BLaER1 (cell line): ENCODE measurements at regions not wholly inside any gene's neighbourhood (a gene's known extent, or its start where the extent isn't known, plus 50 kb on each side); places are given as distances from the start of the nearest gene placed in this dataset.

Experiments
- H3K27ac ChIP-seq: shearing (Covaris generic); formaldehyde crosslinking; 2 replicates; pipeline ENCODE4 v1.8.1; 2022
- H3K27me3 ChIP-seq: shearing (Covaris generic); formaldehyde crosslinking; 2 replicates; pipeline ENCODE4 v1.8.1; 2022
- H3K36me3 ChIP-seq: shearing (Covaris generic); formaldehyde crosslinking; 2 replicates; pipeline ENCODE4 v1.8.1; 2022
- H3K4me1 ChIP-seq: shearing (Covaris generic); formaldehyde crosslinking; 2 replicates; pipeline ENCODE4 v1.8.1; 2022
- H3K4me2 ChIP-seq: shearing (Covaris generic); formaldehyde crosslinking; 2 replicates; pipeline ENCODE4 v1.8.1; 2022
- H3K4me3 ChIP-seq: shearing (Covaris generic); formaldehyde crosslinking; 2 replicates; pipeline ENCODE4 v1.8.1; 2022
- H3K9ac ChIP-seq: shearing (Covaris generic); formaldehyde crosslinking; 2 replicates; pipeline ENCODE4 v1.8.1; 2022
- H3K9me3 ChIP-seq: shearing (Covaris generic); formaldehyde crosslinking; 2 replicates; pipeline ENCODE4 v1.8.1; 2022
- H4K20me1 ChIP-seq: shearing (Covaris generic); formaldehyde crosslinking; 2 replicates; pipeline ENCODE4 v1.8.1; 2022
- Cebpa-rat ChIP-seq: shearing (Covaris generic); IDR thresholded peaks from 2 replicates; pipeline ENCODE4 v1.8.1; 2022

GRCh38 chr4:175386776-175387507 is 425.1 kb downstream of the GPM6A start:
- no peaks in the 10 kb centered on the region for H4K20me1 ChIP-seq
- peaks cover 12% of the 10 kb centered on the region for H3K4me1 ChIP-seq
- H3K4me2 ChIP-seq = peak overlapping the region; percentile 15; the same call in 1 of the 2 replicates
- H3K27me3 ChIP-seq = no peaks in the 10 kb centered on the region
- no peaks in the 10 kb centered on the region for H3K36me3 ChIP-seq
- no peak overlapping the region for H3K4me3 ChIP-seq
- TF ChIP-seq Cebpa-rat = no peak
- 0 out of 2 replicates have a peak overlapping the region, but pooled peaks have one; percentile 14 for H3K27ac ChIP-seq
- peaks cover 33% of the 10 kb centered on the region for H3K9me3 ChIP-seq
- no peak overlapping the region for H3K9ac ChIP-seq

GRCh38 chr4:175394208-175394607 is 417.9 kb downstream of the GPM6A start:
- Histone ChIP-seq H3K27me3 (no peaks in the 10 kb centered on the region), H3K4me2 (peak overlapping the region; percentile 68)

GRCh38 chr4:175405961-175406360 is 406.1 kb downstream of the GPM6A start:
- no peak overlapping the region for H3K27ac ChIP-seq
- H3K9me3 ChIP-seq = no peaks in the 10 kb centered on the region; the same call in 1 of the 2 replicates
- no peaks in the 10 kb centered on the region for H3K36me3 ChIP-seq
- H3K4me3 ChIP-seq = no peak overlapping the region
- H3K4me1 ChIP-seq = peaks cover 12% of the 10 kb centered on the region
- H4K20me1 ChIP-seq = no peaks in the 10 kb centered on the region
- TF ChIP-seq Cebpa-rat = no peak
- H3K9ac ChIP-seq = no peak overlapping the region
- peak overlapping the region; percentile 41 for H3K4me2 ChIP-seq
- H3K27me3 ChIP-seq = no peaks in the 10 kb centered on the region

More at GRCh38 chr4:175394208-175394607, 417.9 kb downstream of the GPM6A start:
- H4K20me1 ChIP-seq = no peaks in the 10 kb centered on the region
- H3K9ac ChIP-seq = no peak overlapping the region
- peaks cover 41% of the 10 kb centered on the region for H3K4me1 ChIP-seq
- no peak overlapping the region for H3K4me3 ChIP-seq
- peaks cover 26% of the 10 kb centered on the region for H3K9me3 ChIP-seq
- TF ChIP-seq Cebpa-rat = no peak
- peak overlapping the region; percentile 23 for H3K27ac ChIP-seq
- H3K36me3 ChIP-seq = no peaks in the 10 kb centered on the region

GRCh38 chr4:175407926-175408325 is 404.1 kb downstream of the GPM6A start:
- Histone ChIP-seq H3K9ac (no peak overlapping the region), H3K36me3 (no peaks in the 10 kb centered on the region), H3K27ac (no peak overlapping the region)

GRCh38 chr4:175411251-175411650 is 400.8 kb downstream of the GPM6A start:
- TF ChIP-seq Cebpa-rat = no peak
- no peak overlapping the region for H3K27ac ChIP-seq
- peaks cover 24% of the 10 kb centered on the region for H3K4me1 ChIP-seq
- no peak overlapping the region for H3K4me3 ChIP-seq
- H3K27me3 ChIP-seq = peaks cover 7% of the 10 kb centered on the region; the same call in 1 of the 2 replicates
- H4K20me1 ChIP-seq = no peaks in the 10 kb centered on the region; the same call in 1 of the 2 replicates
- no peak overlapping the region for H3K9ac ChIP-seq
- no peaks in the 10 kb centered on the region for H3K36me3 ChIP-seq
- H3K4me2 ChIP-seq = no peak overlapping the region
- peaks cover 15% of the 10 kb centered on the region for H3K9me3 ChIP-seq

More at GRCh38 chr4:175407926-175408325, 404.1 kb downstream of the GPM6A start:
- Histone ChIP-seq H3K9me3 (no peaks in the 10 kb centered on the region; the same call in 1 of the 2 replicates), H3K4me3 (no peak overlapping the region), H3K4me1 (peaks cover 22% of the 10 kb centered on the region), H3K27me3 (peaks cover 7% of the 10 kb centered on the region; the same call in 1 of the 2 replicates), H3K4me2 (no peak overlapping the region), H4K20me1 (no peaks in the 10 kb centered on the region; the same call in 1 of the 2 replicates)
- TF ChIP-seq Cebpa-rat = no peak

GRCh38 chr4:175412161-175412560 is 399.9 kb downstream of the GPM6A start:
- peaks cover 7% of the 10 kb centered on the region; the same call in 1 of the 2 replicates for H3K27me3 ChIP-seq
- no peaks in the 10 kb centered on the region; the same call in 1 of the 2 replicates for H4K20me1 ChIP-seq
- peaks cover 22% of the 10 kb centered on the region for H3K4me1 ChIP-seq
- no peak for TF ChIP-seq Cebpa-rat
- no peaks in the 10 kb centered on the region for H3K36me3 ChIP-seq
- H3K4me2 ChIP-seq = no peak overlapping the region
- H3K9ac ChIP-seq = no peak overlapping the region
- H3K9me3 ChIP-seq = peaks cover 24% of the 10 kb centered on the region
- no peak overlapping the region for H3K27ac ChIP-seq
- no peak overlapping the region for H3K4me3 ChIP-seq

GRCh38 chr4:175412746-175413145 is 399.3 kb downstream of the GPM6A start:
- Histone ChIP-seq H4K20me1 (no peaks in the 10 kb centered on the region; the same call in 1 of the 2 replicates), H3K4me3 (no peak overlapping the region), H3K27me3 (peaks cover 7% of the 10 kb centered on the region; the same call in 1 of the 2 replicates), H3K4me2 (peak overlapping the region; percentile 79), H3K4me1 (peaks cover 22% of the 10 kb centered on the region), H3K27ac (no peak overlapping the region), H3K9me3 (peaks cover 27% of the 10 kb centered on the region), H3K9ac (no peak overlapping the region), H3K36me3 (no peaks in the 10 kb centered on the region)
- no peak for TF ChIP-seq Cebpa-rat

GRCh38 chr4:175413561-175413960 is 398.5 kb downstream of the GPM6A start:
- H3K4me2 ChIP-seq = peak overlapping the region; percentile 79
- no peaks in the 10 kb centered on the region; the same call in 1 of the 2 replicates for H4K20me1 ChIP-seq
- H3K36me3 ChIP-seq = no peaks in the 10 kb centered on the region
- H3K9me3 ChIP-seq = peaks cover 27% of the 10 kb centered on the region
- no peak overlapping the region for H3K27ac ChIP-seq
- H3K27me3 ChIP-seq = peaks cover 7% of the 10 kb centered on the region; the same call in 1 of the 2 replicates
- peak overlapping the region; percentile 19; the same call in 1 of the 2 replicates for H3K4me3 ChIP-seq
- no peak for TF ChIP-seq Cebpa-rat
- H3K9ac ChIP-seq = no peak overlapping the region
- peaks cover 22% of the 10 kb centered on the region for H3K4me1 ChIP-seq

GRCh38 chr4:175414602-175415001 is 397.5 kb downstream of the GPM6A start:
- Histone ChIP-seq H3K4me3 (no peak overlapping the region), H3K4me2 (no peak overlapping the region), H3K4me1 (peaks cover 22% of the 10 kb centered on the region), H3K27ac (no peak overlapping the region), H3K27me3 (peaks cover 7% of the 10 kb centered on the region; the same call in 1 of the 2 replicates), H3K9ac (no peak overlapping the region), H4K20me1 (no peaks in the 10 kb centered on the region; the same call in 1 of the 2 replicates), H3K36me3 (no peaks in the 10 kb centered on the region), H3K9me3 (peaks cover 27% of the 10 kb centered on the region)
- no peak for TF ChIP-seq Cebpa-rat

GRCh38 chr4:175418516-175418915 is 393.5 kb downstream of the GPM6A start:
- Histone ChIP-seq H3K4me3 (no peak overlapping the region), H3K36me3 (no peaks in the 10 kb centered on the region), H3K27ac (no peak overlapping the region), H3K4me1 (peaks cover 9% of the 10 kb centered on the region), H3K27me3 (no peaks in the 10 kb centered on the region), H3K4me2 (no peak overlapping the region), H3K9ac (no peak overlapping the region), H4K20me1 (no peaks in the 10 kb centered on the region), H3K9me3 (peaks cover 27% of the 10 kb centered on the region)
- no peak for TF ChIP-seq Cebpa-rat
